IPS DF 4.7 (cell line): ENCODE measurements at regions not wholly inside any gene's neighbourhood (a gene's known extent, or its start where the extent isn't known, plus 50 kb on each side); places are given as distances from the start of the nearest gene placed in this dataset.
"Not testable (repeated sequence)": the region's sequence is repeated elsewhere in the genome, so short reads cannot be mapped to it uniquely, and the experiment has no call there.

Experiments
- DNase-seq: peaks from one replicate; pipeline ENCODE4 v3.0.0-alpha.2; 2013; ENCODE audit warnings: low spot score; ENCODE audit errors: extremely low read depth

GRCh38 chr7:149606826-149607225 lies 109.2 kb upstream of the ZNF746 start:
- DNase-seq, result no peak

DNA sequence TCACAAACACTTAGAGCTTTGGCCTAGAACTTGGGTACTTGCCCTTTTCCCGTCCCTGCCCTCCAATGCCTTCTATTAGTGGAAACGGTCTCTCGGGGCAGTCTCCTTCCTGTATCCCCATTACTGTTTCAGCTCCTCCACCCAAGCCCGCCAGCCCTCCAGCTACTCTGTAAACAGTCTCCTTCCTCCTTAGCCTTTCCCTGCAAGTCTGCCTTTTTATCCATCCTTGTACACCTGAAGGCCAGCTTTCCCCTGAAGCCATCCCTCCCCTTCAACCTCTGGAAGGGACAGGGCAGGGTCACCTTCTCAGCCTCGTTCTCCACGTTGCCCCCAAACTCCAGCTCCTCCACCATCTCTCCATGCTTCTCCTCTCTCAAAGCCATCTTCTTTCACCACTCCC lies 108.1 kb upstream of the ZNF746 start:
- no peak for DNase-seq

DNA sequence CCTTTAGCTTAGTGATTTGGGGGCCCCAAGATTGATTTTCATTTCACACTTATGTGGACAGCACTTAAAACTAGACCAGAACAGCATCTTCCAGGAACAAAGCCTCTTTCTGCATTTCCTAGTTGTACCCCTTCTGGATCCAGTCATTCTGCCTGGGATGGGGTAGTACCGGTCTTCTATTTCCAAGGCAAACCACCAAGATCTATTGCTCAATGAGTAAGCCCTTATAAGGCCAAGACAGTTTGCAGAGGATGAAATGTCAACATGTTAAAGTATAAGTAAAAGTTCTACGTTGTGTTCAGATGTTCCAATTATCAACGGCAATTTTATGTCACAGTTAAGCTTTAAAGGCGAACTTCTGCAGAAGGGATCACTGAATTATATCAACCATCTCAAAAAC lies 106.9 kb upstream of the ZNF746 start:
- no peak for DNase-seq

DNA sequence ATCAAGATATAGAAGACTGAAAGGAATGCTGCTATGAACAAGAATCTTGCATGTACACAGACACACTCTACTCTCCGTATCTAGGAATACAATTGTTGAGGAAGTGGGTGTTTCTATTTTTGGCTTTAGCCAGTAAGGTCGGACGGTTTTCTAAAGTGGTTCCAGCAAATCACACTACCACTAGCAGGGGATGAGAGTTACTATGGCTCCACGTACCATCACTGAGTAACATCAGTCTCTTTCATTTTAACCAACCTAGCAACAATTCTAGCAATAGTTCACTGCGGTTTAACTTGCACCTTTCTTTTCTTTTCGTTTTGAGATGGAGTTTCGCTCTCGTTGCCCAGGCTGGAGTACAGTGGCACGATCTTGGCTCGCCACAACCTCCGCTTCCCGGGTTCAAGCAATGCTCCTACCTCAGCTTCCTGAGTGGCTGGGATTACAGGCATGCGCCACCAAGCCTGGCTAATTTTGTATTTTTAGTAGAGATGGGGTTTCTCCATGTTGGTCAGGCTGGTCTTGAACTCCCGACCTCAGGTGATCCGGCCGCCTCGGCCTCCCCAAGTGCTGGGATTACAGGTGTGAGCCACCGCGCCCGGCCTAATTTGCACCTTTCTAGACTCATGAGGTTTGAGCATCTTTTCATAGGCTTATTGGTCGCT lies 103.2 kb upstream of the ZNF746 start:
- DNase-seq, result not testable (repeated sequence)

DNA sequence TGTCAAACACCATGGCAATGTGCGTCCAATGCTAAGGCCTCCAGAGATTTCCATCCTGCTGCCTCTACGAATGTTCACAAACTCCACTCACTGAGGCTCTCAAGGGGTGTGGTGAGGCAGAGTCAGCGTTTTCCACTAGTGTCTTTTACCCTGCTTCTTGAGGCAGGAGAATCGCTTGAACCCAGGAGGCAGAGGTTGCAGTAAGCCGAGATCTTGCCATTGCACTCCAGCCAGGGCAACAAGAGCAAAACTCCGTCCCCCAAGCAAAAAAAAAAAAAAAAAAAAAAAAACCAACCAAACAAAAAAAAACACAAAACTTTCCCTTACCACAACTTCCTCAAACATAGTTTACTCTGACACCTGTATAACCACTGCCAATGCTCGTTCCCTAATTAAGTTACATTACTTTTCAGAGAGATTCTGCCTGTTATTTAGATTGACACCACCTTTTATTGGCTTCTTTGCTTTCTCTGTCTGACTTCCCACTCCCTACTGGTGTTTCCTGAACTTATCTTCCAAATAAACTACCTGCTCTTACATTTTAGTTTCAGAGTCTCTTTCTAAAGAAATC lies 102.1 kb upstream of the ZNF746 start:
- DNase-seq, result no peak

GRCh38 chr7:149598721-149599308 lies 101.2 kb upstream of the ZNF746 start:
- DNase-seq, result no peak

GRCh38 chr7:149597789-149598188 lies 100.2 kb upstream of the ZNF746 start:
- not testable (repeated sequence) for DNase-seq

GRCh38 chr7:149595541-149595940 lies 97.9 kb upstream of the ZNF746 start:
- DNase-seq, result no peak

GRCh38 chr7:149595078-149595477 lies 97.5 kb upstream of the ZNF746 start:
- DNase-seq, result no peak

- DNase-seq, result no peak
These were observed 91.3 kb upstream of the ZNF746 start for GRCh38 chr7:149588930-149589329.

GRCh38 chr7:149586646-149587645 lies 89.3 kb upstream of the ZNF746 start:
- no peak for DNase-seq

DNA sequence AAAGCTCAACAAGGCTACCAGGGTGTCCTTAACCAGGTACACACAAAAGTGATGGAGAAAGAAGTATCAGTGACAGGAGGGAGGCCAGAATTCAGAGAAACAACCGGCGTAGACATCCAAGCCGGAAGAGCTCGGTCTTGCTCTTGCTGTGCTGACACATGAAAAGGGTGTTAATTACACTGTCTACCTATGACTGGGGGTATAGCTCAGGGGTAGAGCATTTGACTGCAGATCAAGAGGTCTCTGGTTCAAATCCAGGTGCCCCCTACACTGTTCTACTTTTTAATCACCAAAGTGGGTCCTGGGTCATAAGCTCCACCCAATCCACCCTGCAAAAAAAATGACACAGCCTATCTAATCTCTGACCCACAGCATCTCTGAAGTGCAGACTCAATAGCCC lies 86.9 kb upstream of the ZNF746 start:
- no peak for DNase-seq

DNA sequence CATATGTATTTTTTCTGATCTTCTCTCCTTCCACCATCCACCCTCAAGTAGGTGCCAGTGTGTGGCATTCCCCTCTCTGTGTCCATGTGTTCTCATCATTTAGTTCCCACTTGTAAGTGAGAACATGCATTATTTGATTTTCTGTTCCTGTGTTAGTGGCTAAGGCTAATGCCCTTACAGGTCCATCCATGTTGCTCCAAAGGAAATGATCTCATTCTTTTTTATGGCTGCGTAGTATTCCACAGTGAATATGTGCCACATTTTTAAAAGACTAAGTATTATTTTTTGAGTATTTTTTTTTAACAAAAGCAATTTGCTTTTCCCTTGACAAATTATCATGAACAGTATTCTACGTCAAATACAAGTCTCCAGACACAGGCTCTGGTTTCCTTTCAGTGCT lies 86.4 kb upstream of the ZNF746 start:
- DNase-seq, result no peak

- no peak for DNase-seq
These were observed 82.7 kb upstream of the ZNF746 start for GRCh38 chr7:149580328-149580727.

DNA sequence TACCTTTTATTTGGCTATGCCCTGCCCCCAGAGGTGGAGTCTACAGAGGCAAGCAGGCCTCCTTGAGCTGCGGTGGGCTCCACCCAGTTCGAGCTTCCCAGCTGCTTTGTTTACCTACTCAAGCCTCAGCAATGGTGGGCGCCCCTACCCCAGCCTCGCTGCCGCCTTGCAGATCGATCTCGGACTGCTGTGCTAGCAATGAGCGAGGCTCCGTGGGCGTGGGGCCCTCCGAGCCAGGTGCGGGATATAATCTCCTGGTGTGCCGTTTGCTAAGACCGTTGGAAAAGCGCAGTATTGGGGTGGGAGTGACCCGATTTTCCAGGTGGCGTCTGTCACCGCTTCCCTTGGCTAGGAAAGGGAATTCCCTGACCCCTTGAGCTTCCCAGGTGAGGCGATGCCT lies 81.8 kb upstream of the ZNF746 start:
- not testable (repeated sequence) for DNase-seq

GRCh38 chr7:149574428-149574827 lies 76.8 kb upstream of the ZNF746 start:
- not testable (repeated sequence) for DNase-seq

DNA sequence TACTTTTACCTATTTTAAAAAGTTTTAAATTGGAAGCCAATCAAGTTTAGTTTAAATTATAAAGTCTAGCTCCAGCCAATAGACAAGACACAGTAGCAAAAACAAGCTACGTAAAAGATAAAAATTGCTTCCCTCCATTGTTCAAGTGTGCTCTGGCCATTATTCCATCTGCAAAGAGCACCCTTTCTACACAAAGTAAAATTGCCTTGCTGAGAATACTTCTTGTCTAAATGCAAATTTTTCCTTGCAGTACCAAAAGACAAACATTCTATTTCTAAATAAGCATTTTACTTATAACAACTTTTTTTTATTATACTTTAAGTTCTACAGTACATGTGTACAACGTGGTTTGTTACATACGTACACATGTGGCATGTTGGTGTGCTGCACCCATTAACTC lies 75.9 kb upstream of the ZNF746 start:
- no peak for DNase-seq

DNA sequence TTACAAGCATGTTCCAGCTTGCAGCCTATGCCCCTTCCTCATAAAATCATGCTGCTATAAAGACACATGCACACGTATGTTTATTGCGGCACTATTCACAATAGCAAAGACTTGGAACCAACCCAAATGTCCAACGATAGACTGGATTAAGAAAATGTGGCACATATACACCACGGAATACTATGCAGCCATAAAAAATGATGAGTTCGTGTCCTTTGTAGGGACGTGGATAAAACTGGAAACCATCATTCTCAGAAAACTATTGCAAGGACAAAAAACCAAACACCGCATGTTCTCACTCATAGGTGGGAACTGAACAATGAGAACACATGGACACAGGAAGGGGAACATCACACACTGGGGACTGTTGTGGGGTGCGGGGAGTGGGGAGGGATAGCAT lies 75.3 kb upstream of the ZNF746 start:
- not testable (repeated sequence) for DNase-seq

DNA sequence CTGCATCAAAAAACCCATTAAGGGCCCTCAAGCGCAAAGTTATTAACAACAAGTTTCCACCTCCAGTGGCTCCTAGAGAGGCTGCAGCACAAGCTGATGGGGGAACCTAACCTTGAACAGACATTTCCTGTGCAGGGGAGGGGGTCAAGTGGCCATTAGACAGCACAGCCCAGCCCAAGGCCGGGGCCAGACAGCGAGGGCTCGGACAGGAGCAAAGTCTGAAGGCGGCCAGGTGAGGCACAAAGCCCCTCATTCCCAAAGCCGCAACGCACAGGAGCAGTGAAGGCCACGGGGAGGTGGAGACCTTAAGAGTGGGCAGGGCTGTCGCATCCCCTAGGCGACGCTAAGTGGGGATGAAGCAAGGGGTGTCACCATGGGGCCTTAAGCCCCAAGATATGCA lies 73.2 kb upstream of the ZNF746 start:
- DNase-seq, result no peak

DNA sequence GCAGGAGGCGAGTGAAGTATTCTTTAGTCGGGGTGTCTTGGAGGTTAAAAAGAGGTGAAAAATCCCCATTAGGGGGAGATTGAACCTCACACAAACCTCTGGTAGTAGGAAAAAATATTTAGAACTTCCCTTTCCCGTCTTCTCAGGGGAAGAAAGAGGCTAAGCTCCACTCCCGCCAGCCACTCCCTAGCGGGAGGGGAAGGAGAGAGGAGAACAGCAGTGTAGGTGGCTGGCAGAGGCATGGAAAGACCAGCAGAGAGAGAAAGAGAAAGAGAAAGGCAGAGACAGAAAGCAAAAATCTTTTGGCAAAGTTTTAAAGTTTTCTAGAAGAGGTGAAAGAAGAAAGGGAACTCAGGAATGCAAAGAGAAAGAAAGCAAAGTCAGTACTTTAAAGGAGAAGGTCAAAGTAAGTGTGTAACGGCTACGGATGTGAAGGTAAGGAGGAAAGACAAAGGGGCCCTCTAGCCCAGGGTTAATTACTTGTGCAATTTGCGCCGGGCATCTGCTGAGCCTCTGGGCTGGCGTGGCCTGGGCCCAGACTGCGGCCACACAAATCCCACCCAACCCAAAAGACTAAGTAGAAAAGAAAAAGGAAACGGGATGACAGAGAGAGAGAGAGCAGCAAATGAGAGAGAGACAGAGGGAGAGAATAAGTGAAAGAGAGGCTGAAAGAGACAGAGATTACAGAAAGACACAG lies 72.3 kb upstream of the ZNF746 start:
- no peak for DNase-seq

DNA sequence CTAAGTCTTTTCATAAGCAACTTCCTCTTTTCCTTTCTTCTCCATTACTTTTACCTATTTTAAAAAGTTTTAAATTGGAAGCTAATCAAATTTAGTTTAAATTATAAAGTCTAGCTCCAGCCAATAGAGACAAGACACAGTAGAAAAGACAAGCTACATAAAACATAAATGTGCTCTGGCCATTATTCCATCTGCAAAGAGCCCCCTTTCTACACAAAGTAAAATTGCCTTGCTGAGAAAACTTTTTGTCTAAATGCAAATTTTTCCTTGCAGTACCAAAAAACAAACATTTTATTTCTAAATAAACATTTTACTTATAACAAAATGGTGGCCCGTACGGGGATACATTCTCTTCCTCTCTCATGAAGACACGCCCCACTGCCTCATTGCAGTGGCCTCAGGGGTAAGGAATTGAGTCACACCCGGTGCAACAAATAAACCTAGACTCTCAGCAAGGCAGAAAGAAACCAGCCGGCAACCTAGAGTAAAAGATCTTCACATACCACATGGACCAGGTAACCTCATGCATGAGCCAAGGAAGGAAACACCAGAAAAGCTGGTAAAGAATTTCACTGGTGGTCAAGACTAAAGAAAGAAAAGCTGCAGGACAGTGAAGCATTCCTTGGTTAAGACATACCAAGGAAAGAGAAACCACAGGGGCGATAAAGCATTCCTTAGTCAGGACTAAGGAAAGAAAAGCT lies 71.6 kb upstream of the ZNF746 start:
- DNase-seq, result no peak
